Fibroblast of gingiva (primary cell): ENCODE measurements at regions not wholly inside any gene's neighbourhood (a gene's known extent, or its start where the extent isn't known, plus 50 kb on each side); places are given as distances from the start of the nearest gene placed in this dataset.
"Not testable (repeated sequence)": the region's sequence is repeated elsewhere in the genome, so short reads cannot be mapped to it uniquely, and the experiment has no call there.

Experiments
- DNase-seq: peaks from one replicate; pipeline ENCODE4 v3.0.0-alpha.2; 2011; ENCODE audit warnings: low read depth

- no peak for DNase-seq
These were observed 61.0 kb upstream of the ST3GAL6 start for GRCh38 chr3:98702166-98702565.

- DNase-seq: no peak
These were observed 57.9 kb upstream of the ST3GAL6 start for GRCh38 chr3:98705212-98705611.

GRCh38 chr3:98705694-98706093, 57.4 kb upstream of the ST3GAL6 start:
- peak; percentile 46 for DNase-seq

- not testable (repeated sequence) for DNase-seq
These were observed 54.5 kb upstream of the ST3GAL6 start for GRCh38 chr3:98708681-98709080.

GRCh38 chr3:98709441-98709840, 53.7 kb upstream of the ST3GAL6 start:
- no peak for DNase-seq

- DNase-seq: no peak
These were observed 53.0 kb upstream of the ST3GAL6 start for GRCh38 chr3:98710067-98710659.

GRCh38 chr3:98711426-98711825, 51.7 kb upstream of the ST3GAL6 start:
- DNase-seq: no peak

- no peak for DNase-seq
These were observed 50.4 kb upstream of the ST3GAL6 start for GRCh38 chr3:98712726-98713125.

- not testable (repeated sequence) for DNase-seq
These were observed 49.8 kb upstream of the ST3GAL6 start for GRCh38 chr3:98713332-98713731.
